COLO668 (cell line): ENCODE measurements at regions not wholly inside any gene's neighbourhood (a gene's known extent, or its start where the extent isn't known, plus 50 kb on each side); places are given as distances from the start of the nearest gene placed in this dataset.

Experiments
- DNase-seq: peaks from one replicate; lab custom pipeline; 2025; ENCODE audit not compliant: unreplicated experiment; lab: John Stamatoyannopoulos, UW

GRCh38 chr18:43635397-43635796, 358.1 kb upstream of the SYT4 start:
- no peak for DNase-seq

DNA sequence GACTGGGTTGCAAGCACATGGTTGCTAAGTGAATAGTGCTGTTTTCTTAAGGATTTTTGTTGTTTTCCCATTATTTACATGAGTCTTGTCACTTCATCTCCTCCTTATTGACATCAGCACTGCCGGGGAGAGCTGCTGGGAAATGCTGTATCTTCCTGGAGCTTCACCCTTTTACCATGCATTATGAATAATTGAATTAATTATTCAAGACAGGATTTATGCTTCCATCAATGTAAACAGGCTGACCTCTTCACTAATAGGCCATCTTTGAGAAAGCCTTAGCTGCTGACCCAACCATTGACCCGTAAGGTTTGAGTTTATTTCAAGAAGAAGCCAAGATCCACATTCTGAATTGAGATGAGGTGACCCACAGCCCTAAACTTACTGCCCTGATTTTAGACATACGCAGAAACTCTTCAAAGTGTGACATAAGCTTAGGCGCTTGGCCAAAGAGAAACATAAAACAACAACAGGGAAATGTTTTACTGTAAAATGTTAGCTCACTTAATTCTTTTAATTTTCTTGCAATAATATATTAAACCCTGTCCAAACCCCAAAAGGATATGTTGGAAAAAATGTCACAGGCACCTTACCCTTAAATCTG, 365.5 kb upstream of the SYT4 start:
- DNase-seq = no peak

- DNase-seq = no peak
Measured at GRCh38 chr18:43648002-43648401, 370.7 kb upstream of the SYT4 start.

- DNase-seq = no peak
Measured at GRCh38 chr18:43649649-43650357, 372.5 kb upstream of the SYT4 start.

- DNase-seq = no peak
Measured at GRCh38 chr18:43650426-43650825, 373.1 kb upstream of the SYT4 start.

DNA sequence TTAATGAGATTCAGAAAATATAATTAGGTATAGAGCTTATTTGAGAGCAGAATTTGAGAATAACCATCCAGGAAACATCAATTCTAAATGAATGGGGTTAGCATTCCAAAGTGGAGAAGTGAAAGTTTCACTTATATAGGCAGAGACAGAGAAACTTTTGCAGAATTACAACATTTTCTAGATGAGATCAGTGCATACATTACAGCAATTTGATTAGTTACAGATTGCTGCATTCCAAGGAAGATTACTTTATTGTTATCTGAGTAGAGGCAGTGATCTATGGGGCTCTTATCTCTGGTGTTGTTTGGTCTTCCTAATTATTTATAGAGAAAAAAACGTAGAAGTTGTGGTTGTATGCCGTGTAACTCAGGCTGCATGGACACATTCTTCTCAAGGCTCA, 373.8 kb upstream of the SYT4 start:
- no peak for DNase-seq

DNA sequence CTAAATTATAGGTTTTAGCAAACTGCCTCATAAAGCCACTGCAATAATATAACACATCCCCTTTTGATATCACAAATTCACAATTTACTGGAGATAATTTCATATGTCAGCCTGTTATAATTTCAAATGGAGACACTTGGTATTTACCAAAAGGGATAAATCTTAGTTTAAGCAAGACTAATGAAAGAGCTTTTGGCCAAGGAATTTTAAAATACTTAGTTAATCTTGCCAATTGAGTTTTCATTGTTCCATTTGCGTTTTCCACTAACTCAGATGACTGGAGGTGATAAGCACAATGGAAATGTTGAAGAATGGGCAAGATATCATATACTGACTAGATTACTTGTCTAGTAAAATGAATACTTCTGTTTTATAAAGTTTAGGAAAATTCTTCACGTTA, 379.3 kb upstream of the SYT4 start:
- DNase-seq = no peak

- DNase-seq = peak; percentile 16
Measured at GRCh38 chr18:43661570-43661969, 384.3 kb upstream of the SYT4 start.

- DNase-seq = no peak
Measured at GRCh38 chr18:43662657-43663056, 385.4 kb upstream of the SYT4 start.

DNA sequence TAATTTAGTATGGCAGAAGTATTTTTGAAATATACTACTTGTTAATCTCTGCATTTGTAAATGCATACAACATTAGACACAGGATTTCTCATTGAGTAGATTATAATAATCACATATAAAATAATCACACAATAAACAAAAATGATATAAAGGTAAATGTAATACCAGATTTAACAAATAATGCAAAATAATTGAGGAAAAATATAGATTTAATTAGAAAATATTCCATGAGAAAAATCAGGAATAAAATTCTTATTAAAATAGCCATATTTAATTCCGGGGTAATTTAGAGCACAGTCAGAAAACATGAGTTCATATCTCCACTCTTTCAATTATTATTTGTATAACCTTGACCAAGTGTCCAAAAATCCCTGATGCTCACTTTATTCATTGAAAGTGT, 385.9 kb upstream of the SYT4 start:
- no peak for DNase-seq

DNA sequence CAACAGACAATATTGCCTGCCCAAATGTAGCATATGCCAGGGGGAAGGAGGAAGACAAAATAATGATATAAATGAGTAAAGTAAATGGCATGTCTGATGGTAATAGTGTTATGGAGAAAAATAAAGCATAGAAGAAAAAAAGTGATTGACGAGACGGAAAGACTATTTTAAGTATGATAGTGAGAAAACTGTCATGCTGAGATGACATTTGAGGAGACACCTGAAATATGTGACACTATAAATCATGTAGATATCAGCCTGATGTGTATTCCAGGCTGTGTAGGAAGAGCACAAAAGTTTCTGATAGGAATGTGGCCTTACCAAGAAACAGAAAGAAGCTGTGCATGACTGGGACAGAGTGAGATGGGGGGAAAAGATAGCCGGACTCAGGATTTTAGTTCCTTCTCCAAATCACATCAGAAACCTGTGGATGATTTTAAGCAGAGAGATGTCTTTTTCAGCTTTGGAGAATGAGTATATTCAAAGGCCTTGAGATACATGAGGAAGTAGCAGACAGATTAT, 387.3 kb upstream of the SYT4 start:
- DNase-seq = no peak

- no peak for DNase-seq
Measured at GRCh38 chr18:43665105-43665788, 388.0 kb upstream of the SYT4 start.

GRCh38 chr18:43668866-43669265, 391.6 kb upstream of the SYT4 start:
- DNase-seq = no peak

DNA sequence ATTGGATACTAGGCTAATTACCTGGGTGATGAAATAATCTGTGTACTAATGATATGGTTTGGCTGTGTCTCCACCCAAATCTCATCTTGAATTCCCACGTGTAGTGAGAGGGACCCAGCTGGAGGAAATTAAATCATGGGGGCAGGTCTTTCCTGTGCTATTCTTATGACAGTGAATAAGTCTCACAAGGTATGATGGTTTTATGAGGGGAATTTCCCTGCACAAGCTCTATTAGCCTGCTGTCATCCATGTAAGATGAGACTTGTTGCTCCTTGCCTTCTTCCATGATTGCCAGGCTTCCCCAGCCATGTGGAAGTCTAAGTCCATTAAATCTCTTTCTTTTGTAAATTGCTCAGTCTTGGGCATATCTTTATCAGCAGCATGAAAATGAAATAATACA, 394.1 kb upstream of the SYT4 start:
- no peak for DNase-seq

DNA sequence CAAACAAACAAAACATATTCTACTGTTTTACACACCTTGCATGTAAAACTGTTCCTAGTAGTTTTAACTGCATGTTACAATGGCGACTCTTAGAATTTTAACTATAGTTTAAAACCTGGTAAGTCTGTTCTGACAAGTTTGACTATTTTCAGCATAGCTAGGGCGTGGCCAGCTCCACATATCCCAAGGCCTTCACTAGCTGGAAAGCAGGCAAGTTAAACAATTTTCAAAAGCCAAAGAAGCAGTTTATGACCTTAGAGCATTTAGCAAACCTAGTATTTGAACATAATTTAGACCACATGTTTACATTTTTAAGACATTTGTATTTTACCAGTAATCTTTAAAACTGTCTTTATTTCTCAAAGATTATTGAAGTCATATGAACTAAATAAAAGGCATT, 402.8 kb upstream of the SYT4 start:
- no peak for DNase-seq

GRCh38 chr18:43681661-43682060, 404.4 kb upstream of the SYT4 start:
- no peak for DNase-seq

- no peak for DNase-seq
Measured at GRCh38 chr18:43682196-43682595, 404.9 kb upstream of the SYT4 start.

DNA sequence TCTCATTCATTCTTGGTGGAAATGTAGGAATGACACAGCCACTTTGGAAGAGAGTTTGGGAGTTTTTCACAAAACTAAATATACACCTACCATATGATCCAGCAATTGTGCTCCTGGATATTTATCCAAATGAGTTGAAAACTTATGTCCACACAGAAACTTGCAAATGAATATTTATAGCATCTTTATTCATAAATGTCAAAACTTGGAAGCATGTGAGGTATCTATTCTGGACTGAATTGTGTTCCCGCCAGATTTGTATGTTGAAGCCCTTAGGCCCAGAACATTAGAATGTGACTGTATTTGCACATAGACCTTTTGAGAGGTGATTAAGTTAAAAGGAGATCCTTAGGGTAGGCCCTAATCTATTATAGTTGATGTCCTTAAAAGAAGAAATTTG, 409.4 kb upstream of the SYT4 start:
- no peak for DNase-seq

DNA sequence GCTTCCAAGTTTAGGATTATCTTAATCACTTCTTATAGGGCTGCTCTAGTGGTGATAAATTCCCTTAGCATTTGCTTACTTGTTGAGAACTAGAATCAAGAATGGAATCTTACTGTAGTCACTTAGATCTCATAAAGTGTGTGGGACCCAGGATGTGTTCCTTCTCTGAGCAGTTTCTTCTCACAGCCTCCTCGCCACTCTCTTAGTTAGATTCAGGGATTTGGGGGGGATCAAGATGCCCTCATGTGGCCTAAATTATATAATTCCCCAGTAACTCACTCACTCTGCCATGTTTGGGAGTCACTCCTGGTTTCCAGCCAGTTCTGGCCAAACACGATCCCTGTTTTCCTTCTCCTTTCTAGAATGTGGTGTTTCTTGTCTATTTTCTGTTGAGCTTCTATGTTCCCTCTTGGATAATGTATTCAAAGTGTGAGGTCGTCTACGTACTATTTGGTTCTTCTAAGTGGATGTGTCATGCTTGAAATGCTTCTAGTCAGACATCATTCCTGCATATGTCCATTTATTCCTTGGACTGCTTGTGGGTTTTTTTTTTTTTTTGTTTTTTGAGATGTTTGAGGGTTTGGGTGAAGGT, 414.9 kb upstream of the SYT4 start:
- no peak for DNase-seq

DNA sequence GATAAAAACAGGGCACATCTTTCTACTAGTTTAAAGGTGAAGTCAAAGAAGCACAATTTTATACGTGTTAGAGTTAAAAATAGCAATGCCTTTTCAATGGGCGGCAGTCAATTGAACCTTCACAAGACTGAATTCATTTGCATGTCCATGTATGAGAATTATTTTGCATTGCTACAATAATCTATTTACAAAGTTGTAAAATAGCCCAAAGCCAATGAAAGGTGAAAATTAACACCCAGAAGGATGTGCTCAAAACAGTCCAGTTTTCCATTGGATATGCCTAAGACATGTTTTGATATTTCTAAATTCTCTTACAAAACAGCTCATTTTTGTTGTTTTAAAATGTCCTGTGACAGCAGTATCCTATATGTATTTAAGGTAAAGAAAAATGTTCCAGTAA, 425.1 kb upstream of the SYT4 start:
- no peak for DNase-seq

DNA sequence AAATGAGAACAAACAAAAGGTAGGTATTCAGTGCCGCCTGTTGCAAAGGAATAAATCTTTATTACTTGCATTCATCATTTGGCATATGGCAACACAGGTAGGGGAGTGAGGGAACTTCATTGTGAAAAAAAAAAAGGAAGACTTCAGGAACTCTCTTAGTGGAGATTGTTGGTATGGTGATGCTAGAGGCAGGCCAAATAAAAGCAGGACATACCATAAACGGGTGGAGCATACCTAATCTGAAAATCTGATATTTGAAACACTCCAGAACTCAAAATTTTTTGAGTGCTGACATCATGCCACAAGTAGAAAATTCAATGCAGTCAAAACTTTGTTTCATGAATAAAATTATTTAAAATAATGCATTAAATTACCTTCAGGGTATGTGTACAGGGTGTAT, 425.8 kb upstream of the SYT4 start:
- no peak for DNase-seq

GRCh38 chr18:43705850-43706249, 428.6 kb upstream of the SYT4 start:
- no peak for DNase-seq
